Activated T-helper 17 cell treated with anti-CD3 and anti-CD28 coated beads, Interleukin-2, amount 50 U/mL, for 72 hours (primary cell): ENCODE measurements at regions not wholly inside any gene's neighbourhood (a gene's known extent, or its start where the extent isn't known, plus 50 kb on each side); places are given as distances from the start of the nearest gene placed in this dataset.
A peak's percentile ranks its signal among the peaks of the same experiment; 100 is the strongest.
"Not testable (repeated sequence)": the region's sequence is repeated elsewhere in the genome, so short reads cannot be mapped to it uniquely, and the experiment has no call there.

Experiments used
- ATAC-seq: fragments of 150-1000 bp; cut with Tn5 transposase; replicated peaks from 2 replicates; pipeline ENCODE4 v1.10.0; 2021; ENCODE audit warnings: mild to moderate bottlenecking, moderate library complexity
- H3K27ac Mint-ChIP-seq: one replicate; pipeline ENCODE4 v1.8.0; 2022; ENCODE audit warnings: mixed read lengths
- H3K27me3 Mint-ChIP-seq: one replicate; pipeline ENCODE4 v1.8.0; 2022; ENCODE audit warnings: mixed read lengths
- H3K36me3 Mint-ChIP-seq: one replicate; pipeline ENCODE4 v1.8.0; 2022; ENCODE audit warnings: low read depth, mild to moderate bottlenecking, mixed read lengths
- H3K4me1 Mint-ChIP-seq: one replicate; pipeline ENCODE4 v1.8.0; 2022; ENCODE audit warnings: mixed read lengths
- H3K4me3 Mint-ChIP-seq: one replicate; pipeline ENCODE4 v1.8.0; 2022; ENCODE audit warnings: mild to moderate bottlenecking, mixed read lengths
- H3K9me3 Mint-ChIP-seq: one replicate; pipeline ENCODE4 v1.8.0; 2022; ENCODE audit warnings: mixed read lengths

DNA sequence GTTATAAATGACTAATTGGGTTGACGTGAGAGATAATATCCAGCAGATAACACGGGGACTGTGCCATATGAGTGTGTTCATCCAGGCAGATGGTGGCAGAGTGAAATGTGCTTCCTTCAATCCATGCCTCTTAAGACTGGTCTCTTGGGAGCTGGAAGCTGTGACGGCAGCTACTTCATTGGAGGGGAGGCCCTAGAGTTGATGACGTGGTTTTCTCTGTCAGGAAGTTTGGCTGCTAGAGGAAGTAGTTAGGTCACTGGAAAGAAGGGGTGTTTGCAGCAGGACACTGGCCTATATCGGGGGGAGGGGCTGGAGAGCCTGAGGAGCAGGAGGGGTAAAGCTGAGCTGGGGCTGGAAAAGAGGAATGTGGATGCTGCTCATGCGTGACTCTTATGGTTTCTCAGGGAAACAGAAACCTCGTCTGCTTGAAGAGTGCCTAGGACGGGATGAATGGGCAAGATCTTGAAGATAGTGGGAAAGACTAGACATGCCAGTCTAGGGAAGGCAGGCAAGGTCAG lies 3051.6 kb downstream of the RPIA start:
- H3K36me3 Mint-ChIP-seq, ATAC-seq, H3K4me3 Mint-ChIP-seq, H3K9me3 Mint-ChIP-seq, H3K27me3 Mint-ChIP-seq, H3K27ac Mint-ChIP-seq, H3K4me1 Mint-ChIP-seq: not testable (repeated sequence)

DNA sequence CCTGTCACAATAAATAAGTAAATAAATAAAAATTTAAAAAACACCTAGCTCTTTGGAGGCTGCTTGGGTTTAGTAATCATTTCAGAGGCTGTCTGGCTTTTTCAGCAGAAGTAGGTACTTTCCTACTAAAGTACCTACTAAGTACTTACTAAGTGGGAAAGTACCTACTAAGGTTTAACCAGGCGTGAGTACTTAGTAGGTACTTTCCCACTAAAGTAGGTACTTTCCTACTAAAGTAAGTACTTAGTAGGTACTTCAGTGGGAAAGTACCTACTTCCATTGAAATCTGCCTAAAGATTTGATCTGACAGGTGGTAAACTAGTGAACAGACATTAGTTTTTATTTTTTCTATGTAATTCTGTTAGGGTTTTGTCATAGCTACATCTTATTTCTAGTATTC lies 3052.4 kb downstream of the RPIA start:
- not testable (repeated sequence) for H3K27ac Mint-ChIP-seq, H3K4me3 Mint-ChIP-seq
- ATAC-seq: peak; percentile 72

DNA sequence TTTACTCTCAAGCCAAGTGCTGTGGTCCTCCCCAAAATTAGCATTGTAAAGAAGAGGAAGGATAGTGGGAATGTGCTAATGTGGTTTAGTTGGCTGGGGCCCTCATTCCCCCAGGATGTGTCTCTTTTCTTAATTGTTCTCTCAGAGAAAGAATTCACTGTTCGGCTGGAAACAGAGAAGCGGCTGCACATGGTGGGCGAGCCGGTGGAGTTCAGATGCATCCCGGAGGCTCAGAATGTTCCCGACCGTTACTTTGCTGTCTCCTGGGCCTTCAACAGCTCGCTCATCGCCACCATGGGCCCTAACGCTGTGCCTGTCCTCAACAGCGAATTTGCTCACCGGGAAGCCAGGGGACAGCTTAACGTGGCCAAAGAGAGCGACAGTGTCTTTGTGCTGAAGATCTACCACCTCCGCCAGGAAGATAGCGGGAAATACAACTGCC lies 3053.2 kb downstream of the RPIA start:
- not testable (repeated sequence) for H3K27me3 Mint-ChIP-seq, ATAC-seq, H3K36me3 Mint-ChIP-seq, H3K4me1 Mint-ChIP-seq, H3K4me3 Mint-ChIP-seq, H3K27ac Mint-ChIP-seq
- H3K9me3 Mint-ChIP-seq: peaks cover 15% of the 10 kb centered on the region

More for the DNA sequence above, 3052.4 kb downstream of the RPIA start:
- peaks cover 15% of the 10 kb centered on the region for H3K9me3 Mint-ChIP-seq
- H3K4me1 Mint-ChIP-seq, H3K27me3 Mint-ChIP-seq, H3K36me3 Mint-ChIP-seq: not testable (repeated sequence)

DNA sequence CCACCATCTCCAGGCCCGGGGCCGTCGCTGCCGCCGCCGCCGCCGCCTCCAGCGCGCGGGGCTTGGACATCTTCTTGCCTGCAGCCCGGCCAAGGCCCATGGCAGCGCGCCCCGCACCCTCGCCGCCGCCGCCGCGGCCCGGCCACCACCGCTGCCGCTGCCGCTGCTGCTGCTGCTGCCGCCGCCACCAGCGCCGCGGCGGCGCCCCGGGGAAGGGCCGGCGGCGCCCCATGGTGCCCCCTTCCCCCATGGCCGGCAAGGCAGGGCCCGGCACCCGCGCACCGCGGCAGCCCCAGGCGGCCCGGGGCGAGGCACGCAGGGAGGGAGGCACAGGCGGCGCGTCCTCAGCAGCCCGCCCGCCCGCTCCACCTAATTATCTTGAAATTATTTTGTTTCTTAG lies 3057.4 kb downstream of the RPIA start:
- Mint-ChIP-seq H3K36me3 (no peaks in the 10 kb centered on the region), H3K27me3 (peaks cover 8% of the 10 kb centered on the region), H3K9me3 (peaks cover 10% of the 10 kb centered on the region), H3K4me3 (no peak overlapping the region), H3K27ac (no peak overlapping the region), H3K4me1 (no peaks in the 10 kb centered on the region)
- no peak for ATAC-seq

DNA sequence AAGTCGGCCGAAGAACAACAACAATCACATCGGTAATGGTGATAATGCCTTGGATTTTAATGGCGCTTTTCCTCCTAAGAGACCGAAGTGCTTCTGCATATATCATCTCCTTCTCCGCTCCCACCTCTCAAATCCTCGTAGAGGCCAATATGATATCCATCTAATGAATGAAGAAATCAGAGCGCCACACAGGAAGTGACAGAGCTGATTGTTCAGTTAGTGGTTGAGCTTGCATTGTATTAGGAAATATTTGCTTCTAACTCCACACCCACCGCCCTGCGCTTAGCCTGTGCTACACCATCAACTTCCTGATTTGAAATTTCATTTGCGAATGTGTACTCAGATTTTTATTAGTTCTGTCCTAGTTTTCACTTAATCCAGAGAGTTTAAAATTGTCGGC lies 3058.2 kb downstream of the RPIA start:
- ATAC-seq, H3K27me3 Mint-ChIP-seq: not testable (repeated sequence)

DNA sequence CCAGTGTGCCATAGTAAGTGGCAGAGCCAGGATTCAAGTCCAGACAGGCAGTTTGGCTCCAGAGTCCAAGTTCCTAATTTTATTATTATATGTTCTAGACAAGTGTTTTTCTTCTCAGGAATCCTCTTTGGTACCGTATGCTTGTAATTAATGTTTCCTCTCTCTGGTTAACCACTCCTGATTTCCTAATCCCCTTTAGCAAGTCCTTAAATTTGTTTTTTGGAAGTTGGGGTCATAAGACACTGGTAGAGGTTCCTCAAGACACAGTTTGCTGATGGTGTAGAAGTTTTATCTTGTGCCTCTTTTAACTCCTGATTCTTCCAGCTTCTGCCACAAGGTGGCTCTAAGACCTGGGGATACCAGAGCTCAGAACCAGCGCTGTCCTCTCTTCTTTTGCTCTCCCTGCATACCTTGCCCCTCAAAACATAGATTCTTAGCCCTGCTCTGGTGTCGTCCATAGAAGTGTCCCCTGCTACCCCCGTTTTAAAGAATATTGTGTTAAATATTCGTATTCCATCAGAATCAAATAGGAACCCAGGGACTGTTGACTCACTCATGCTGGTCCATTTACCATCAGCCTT lies 3068.0 kb downstream of the RPIA start:
- H3K4me3 Mint-ChIP-seq, ATAC-seq, H3K36me3 Mint-ChIP-seq, H3K4me1 Mint-ChIP-seq, H3K27ac Mint-ChIP-seq, H3K9me3 Mint-ChIP-seq, H3K27me3 Mint-ChIP-seq: not testable (repeated sequence)

More for the DNA sequence above, 3058.2 kb downstream of the RPIA start:
- not testable (repeated sequence) for H3K36me3 Mint-ChIP-seq, H3K27ac Mint-ChIP-seq, H3K9me3 Mint-ChIP-seq, H3K4me3 Mint-ChIP-seq, H3K4me1 Mint-ChIP-seq

DNA sequence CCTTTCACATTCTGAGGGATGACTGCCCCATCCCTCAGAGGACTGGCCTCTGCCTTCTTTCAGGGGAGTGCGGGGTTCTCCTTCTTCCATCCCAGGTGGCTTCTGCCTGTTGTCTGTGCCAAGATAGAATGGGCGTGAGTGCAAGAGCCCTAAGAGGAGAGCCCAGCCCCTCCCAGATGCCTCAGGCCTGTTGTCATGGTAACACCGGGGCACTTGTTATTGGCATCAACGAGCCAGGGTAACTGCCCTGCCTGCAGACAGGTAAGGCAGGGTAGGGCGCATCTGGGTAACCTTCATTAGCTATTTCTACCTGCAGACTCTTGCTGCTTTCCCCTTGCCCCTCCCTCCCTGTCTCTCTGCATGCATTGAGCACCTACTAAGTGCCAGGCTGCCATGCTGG lies 3069.2 kb downstream of the RPIA start:
- not testable (repeated sequence) for H3K27me3 Mint-ChIP-seq, ATAC-seq, H3K4me3 Mint-ChIP-seq, H3K36me3 Mint-ChIP-seq, H3K9me3 Mint-ChIP-seq, H3K27ac Mint-ChIP-seq, H3K4me1 Mint-ChIP-seq

DNA sequence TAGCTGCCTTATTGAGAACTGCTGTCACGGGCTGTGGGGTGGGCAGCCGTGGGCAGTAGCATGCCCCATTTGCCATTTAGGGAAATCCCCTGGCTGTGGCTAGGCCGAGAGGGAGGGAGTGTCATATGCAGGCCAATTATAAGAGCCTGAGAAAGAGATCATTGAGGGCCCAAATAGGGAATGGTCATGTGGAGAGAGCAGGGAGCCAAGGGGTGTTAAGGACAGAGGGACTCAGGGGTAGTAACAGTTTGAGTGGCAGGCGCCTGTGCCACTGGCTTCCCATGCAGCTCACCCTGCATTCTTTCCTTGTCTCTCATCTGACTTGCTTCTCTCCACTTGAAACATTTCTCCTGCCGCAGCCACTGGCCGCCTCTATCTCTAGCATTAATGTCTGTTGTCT lies 3070.8 kb downstream of the RPIA start:
- H3K27me3 Mint-ChIP-seq, H3K27ac Mint-ChIP-seq, H3K9me3 Mint-ChIP-seq, H3K4me3 Mint-ChIP-seq, H3K36me3 Mint-ChIP-seq, H3K4me1 Mint-ChIP-seq, ATAC-seq: not testable (repeated sequence)

DNA sequence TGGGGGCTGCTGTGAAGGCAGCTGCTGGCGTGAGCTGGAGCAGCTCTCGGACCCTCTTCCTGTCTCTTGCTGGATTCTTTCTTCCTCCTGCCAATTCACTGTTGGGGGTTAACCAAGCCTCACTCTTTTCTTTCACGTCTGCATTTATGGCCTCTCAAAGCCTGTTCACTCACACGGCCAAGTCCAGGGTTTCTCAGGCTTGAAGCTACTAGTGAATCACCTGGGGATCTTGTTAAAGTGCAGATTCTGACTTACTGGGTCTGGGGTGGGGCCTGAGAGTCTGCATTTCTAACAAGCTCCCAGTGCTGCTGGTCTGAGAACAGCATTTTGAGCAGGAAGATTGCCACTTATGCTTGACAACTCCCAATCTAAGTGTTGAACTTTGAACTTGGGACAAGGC lies 3072.2 kb downstream of the RPIA start:
- not testable (repeated sequence) for H3K27ac Mint-ChIP-seq, H3K27me3 Mint-ChIP-seq, ATAC-seq, H3K36me3 Mint-ChIP-seq, H3K4me1 Mint-ChIP-seq, H3K4me3 Mint-ChIP-seq, H3K9me3 Mint-ChIP-seq

DNA sequence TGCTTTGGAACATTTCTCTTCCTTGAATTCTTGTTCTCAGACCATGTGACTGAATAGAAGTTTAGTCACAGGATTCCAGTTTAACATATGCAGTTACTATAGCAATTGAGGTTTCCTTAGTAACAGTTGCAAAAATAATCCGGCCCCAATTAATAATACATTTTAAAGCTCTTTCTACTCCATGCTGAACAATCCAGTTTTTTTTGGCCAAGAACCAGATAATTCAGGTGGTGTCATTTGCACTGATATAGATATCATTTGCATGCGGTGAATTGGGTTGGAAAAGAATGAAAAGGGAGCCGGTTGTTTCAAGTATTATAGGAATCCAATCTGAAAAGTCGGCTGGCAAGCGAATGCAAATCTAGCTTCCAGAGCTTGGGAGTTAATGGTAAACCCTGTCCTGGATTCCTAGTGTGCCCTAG lies 3073.1 kb downstream of the RPIA start:
- H3K9me3 Mint-ChIP-seq, H3K36me3 Mint-ChIP-seq, H3K4me3 Mint-ChIP-seq, H3K27me3 Mint-ChIP-seq, H3K27ac Mint-ChIP-seq, ATAC-seq, H3K4me1 Mint-ChIP-seq: not testable (repeated sequence)

DNA sequence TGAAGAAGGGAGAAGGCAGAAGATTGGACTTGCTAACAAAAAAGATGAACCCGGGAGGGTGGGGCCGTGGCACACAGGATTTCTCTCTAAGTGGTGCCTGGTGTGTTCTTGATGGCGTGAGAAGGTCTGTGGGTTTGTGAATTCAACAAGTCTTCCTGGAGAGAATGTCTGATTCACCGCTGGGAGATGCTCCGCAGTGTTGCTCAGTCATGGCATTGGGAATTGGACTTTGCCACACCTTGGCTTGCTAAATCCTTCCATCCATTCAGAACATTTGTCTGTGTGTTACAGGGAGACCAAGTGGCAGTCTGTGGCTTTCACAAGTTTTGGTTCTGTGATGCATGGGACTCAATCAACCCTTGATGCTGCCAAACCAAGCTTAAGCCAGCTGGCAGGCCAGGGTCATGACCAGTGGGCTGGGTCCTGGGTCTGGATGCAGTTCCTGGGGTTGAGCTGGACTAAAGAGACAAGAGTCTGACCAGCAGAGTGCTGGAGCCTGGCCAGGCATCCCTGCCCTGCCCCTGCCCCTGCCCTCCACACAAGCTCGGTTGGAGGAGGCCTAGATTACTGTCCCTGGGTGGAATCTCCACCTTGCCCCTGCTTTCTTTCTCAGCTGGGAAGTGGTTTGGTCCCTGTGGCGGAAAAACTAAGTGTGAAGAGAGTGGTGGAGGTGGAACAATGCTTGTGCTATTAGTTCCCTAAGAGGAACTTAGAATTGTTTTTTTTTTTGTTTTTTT lies 3073.7 kb downstream of the RPIA start:
- not testable (repeated sequence) for ATAC-seq, H3K27me3 Mint-ChIP-seq, H3K27ac Mint-ChIP-seq, H3K4me1 Mint-ChIP-seq, H3K4me3 Mint-ChIP-seq, H3K36me3 Mint-ChIP-seq, H3K9me3 Mint-ChIP-seq

DNA sequence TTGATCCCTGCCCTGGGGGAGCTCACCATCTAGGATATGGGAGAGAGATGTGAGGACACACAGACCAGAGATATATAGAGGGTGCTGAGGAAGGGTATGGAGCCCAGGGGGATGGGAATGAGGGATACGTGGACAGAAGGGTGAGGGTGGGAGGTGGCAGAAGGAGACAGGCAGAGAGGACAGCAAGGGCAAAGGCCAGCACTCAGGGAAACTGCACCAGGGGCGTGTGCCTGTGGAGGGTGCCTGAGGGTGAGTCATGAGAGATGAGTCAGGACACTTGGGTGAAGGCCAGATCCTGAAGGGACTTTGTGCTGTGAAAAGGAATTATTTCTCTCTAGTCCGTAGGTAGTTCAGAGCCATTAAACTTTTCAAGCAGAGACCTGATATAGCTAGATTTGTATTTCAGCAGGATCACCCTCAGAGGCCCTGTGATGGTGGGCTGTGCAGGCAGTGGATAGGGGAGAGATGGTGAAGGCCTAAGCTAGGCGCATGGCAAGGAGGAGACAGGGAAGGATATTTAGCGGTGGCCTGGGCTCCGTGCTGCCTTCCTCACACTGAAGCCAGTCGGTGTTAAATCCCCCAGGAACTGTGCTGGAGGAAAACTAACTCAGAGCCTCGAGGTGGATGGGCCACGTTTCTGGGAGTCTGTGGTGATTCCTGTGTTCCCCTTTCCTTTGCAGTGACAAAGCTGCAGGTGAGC lies 3075.0 kb downstream of the RPIA start:
- not testable (repeated sequence) for H3K4me1 Mint-ChIP-seq, H3K27me3 Mint-ChIP-seq, H3K27ac Mint-ChIP-seq, ATAC-seq, H3K9me3 Mint-ChIP-seq, H3K36me3 Mint-ChIP-seq, H3K4me3 Mint-ChIP-seq

DNA sequence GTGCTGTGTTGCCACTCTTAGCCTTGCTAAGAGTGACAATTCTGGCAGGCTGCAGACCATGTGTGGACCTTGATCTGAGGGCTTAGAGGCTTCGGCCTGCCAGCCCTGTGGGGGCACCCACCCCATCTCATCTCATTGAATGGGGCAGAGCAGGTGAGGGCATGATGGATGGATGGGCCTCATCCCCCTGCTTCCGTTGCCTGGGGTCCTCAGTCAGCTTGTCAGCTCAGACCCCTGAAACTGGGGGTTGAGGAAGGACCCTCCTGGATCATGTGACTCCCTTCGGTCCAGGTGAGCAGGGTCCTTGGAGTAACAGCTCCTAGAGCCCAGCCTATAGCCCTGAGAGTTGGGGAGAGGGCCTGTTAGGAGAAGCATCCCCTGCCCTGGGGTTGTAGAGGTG lies 3076.8 kb downstream of the RPIA start:
- not testable (repeated sequence) for H3K4me1 Mint-ChIP-seq, H3K27me3 Mint-ChIP-seq, H3K36me3 Mint-ChIP-seq, H3K4me3 Mint-ChIP-seq, H3K9me3 Mint-ChIP-seq, H3K27ac Mint-ChIP-seq, ATAC-seq

DNA sequence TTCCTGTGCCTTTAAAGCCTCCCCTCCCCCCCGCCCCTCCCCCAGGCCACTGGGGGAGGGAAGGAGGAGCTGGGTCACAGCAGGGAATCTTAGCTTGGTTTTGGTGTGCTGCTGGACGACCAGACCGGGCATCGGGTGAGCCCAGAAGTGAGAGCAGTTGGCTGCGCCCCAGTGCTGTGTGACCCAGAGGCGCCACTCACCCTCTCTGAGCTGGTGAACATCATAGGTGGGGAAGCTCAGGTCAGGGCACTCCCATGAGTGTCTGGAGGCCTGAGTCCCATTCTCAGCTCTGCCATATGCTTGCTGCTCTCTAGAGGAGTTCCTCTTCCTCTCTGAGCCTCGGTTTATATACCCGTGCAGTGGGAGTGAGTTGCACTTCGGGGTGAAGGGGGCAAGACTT lies 3077.5 kb downstream of the RPIA start:
- not testable (repeated sequence) for H3K27ac Mint-ChIP-seq, H3K9me3 Mint-ChIP-seq, H3K36me3 Mint-ChIP-seq, H3K27me3 Mint-ChIP-seq, H3K4me3 Mint-ChIP-seq, H3K4me1 Mint-ChIP-seq, ATAC-seq

DNA sequence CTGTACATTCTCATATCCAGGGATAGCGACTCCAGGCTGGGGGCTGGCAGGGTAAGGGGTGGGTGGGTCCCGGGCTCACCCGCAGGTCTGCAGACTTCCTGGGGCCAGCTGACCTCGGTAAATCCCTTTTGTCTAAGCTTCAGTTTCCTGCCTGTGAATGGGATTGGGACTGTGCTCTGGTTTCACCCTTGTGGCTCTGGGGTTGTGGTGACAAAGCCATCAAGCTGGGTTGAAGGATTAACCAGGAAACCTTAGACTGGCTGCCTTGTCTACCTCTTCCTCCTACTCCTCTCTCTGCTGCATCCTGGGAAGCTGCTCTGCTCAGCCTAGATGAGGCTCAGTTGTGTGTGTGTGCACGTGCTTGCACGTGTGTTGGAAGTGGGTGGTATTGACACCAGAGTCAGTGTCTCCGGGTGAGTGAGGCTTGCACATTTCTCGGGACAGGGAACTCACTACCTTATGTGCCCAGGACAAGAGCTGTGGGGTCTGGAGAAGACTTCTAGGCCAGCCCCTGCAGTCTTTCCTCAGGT lies 3078.6 kb downstream of the RPIA start:
- H3K4me3 Mint-ChIP-seq, H3K36me3 Mint-ChIP-seq, H3K27ac Mint-ChIP-seq, H3K9me3 Mint-ChIP-seq, ATAC-seq, H3K4me1 Mint-ChIP-seq, H3K27me3 Mint-ChIP-seq: not testable (repeated sequence)
